ENCODE measurements at regions not wholly inside any gene's neighbourhood (a gene's known extent, or its start where the extent isn't known, plus 50 kb on each side); places are given as distances from the start of the nearest gene placed in this dataset.

DNA sequence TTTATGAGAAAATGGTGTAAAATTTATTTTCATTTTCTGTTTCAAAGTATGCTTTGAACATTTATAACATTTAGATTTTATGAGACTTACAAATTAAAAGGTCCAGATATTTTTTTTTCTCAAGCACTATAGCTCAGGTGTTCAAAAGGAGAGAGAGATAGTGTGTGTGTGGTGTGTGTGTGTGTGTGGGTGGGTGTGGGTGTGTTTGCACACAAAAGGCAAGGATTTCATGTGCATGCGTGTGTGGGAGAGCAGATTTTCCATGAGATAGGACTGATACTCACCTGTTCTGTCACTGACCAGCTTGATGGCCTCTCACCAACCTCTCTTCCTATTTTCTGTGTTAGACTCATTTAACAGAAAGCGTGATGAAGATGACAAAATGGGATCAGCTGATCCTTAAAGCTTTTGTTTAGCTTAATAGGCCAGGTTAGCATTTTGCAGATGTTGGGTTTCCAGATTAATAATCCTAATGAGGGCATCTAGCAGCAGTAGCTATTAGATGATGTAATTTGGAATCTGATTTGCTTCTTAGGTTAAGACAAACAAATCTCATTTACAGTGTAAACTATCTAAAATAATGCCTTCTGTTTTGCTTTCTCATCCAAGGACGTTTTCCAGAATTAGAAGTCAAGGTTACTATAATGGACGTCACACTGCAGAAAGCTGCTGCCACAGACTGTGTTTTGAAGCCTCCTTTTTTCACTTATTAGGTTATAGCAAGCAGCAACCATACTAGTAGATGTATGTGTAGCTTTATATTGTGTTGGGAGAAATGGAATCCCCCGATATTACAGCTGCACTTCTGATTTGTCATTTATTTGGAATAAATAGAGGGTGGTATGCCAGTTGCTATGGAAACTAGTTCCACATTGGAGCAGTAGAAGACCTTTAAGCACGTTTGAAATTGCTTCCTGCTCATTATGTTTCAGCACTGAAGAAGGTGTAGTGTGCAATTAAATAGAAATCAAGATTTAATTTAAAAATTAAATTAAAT, 355.6 kb downstream of the TAF11L14 start:
- H3K36me3 ChIP-seq = no peaks in the 10 kb centered on the region
- TF ChIP-seq, protein P1, sequence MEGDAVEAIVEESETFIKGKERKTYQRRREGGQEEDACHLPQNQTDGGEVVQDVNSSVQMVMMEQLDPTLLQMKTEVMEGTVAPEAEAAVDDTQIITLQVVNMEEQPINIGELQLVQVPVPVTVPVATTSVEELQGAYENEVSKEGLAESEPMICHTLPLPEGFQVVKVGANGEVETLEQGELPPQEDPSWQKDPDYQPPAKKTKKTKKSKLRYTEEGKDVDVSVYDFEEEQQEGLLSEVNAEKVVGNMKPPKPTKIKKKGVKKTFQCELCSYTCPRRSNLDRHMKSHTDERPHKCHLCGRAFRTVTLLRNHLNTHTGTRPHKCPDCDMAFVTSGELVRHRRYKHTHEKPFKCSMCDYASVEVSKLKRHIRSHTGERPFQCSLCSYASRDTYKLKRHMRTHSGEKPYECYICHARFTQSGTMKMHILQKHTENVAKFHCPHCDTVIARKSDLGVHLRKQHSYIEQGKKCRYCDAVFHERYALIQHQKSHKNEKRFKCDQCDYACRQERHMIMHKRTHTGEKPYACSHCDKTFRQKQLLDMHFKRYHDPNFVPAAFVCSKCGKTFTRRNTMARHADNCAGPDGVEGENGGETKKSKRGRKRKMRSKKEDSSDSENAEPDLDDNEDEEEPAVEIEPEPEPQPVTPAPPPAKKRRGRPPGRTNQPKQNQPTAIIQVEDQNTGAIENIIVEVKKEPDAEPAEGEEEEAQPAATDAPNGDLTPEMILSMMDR (IDR thresholded peaks at IDR 0.05; ENCODE audit: low read depth, low read length) = no peak
- DNase-seq (ENCODE audit: low read depth in 1 of 2, low spot score in 1 of 2) = no peak
- peaks cover 33% of the 10 kb centered on the region for H3K27me3 ChIP-seq
- no peaks in the 10 kb centered on the region for H3K4me1 ChIP-seq (ENCODE audit: low read depth)
- no peaks in the 10 kb centered on the region for H3K9me3 ChIP-seq (ENCODE audit: low read depth)
- H3K27ac ChIP-seq = no peak overlapping the region
- H3K4me3 ChIP-seq = no peak overlapping the region

- TF ChIP-seq, protein P1 (IDR thresholded peaks at IDR 0.05; ENCODE audit: low read depth, low read length) = no peak
- Histone ChIP-seq H3K4me1 (ENCODE audit: low read depth) (no peaks in the 10 kb centered on the region), H3K36me3 (no peaks in the 10 kb centered on the region), H3K27ac (no peak overlapping the region), H3K27me3 (peaks cover 14% of the 10 kb centered on the region), H3K9me3 (ENCODE audit: low read depth) (no peaks in the 10 kb centered on the region), H3K4me3 (no peak overlapping the region)
- DNase-seq (ENCODE audit: low read depth in 1 of 2, low spot score in 1 of 2) = peak in 1 of 2 donors; percentile 4
Observed at GRCh38 chr5:17991775-17992174, 357.5 kb downstream of the TAF11L14 start.

- Histone ChIP-seq H3K27me3 (peaks cover 9% of the 10 kb centered on the region), H3K27ac (no peak overlapping the region), H3K36me3 (no peaks in the 10 kb centered on the region), H3K9me3 (ENCODE audit: low read depth) (no peaks in the 10 kb centered on the region), H3K4me1 (ENCODE audit: low read depth) (no peaks in the 10 kb centered on the region), H3K4me3 (no peak overlapping the region)
- TF ChIP-seq, protein P1 (IDR thresholded peaks at IDR 0.05; ENCODE audit: low read depth, low read length) = no peak
- DNase-seq (ENCODE audit: low read depth in 1 of 2, low spot score in 1 of 2) = no peak
Observed at GRCh38 chr5:17992291-17992690, 358.0 kb downstream of the TAF11L14 start.

- Histone ChIP-seq H3K27me3 (no peaks in the 10 kb centered on the region), H3K27ac (no peak overlapping the region), H3K36me3 (no peaks in the 10 kb centered on the region), H3K4me3 (no peak overlapping the region), H3K9me3 (ENCODE audit: low read depth) (no peaks in the 10 kb centered on the region), H3K4me1 (ENCODE audit: low read depth) (no peaks in the 10 kb centered on the region)
- TF ChIP-seq, protein P1 (IDR thresholded peaks at IDR 0.05; ENCODE audit: low read depth, low read length) = no peak
- DNase-seq (ENCODE audit: low read depth in 1 of 2, low spot score in 1 of 2) = no peak
Observed at GRCh38 chr5:17995997-17996396, 361.7 kb downstream of the TAF11L14 start.

DNA sequence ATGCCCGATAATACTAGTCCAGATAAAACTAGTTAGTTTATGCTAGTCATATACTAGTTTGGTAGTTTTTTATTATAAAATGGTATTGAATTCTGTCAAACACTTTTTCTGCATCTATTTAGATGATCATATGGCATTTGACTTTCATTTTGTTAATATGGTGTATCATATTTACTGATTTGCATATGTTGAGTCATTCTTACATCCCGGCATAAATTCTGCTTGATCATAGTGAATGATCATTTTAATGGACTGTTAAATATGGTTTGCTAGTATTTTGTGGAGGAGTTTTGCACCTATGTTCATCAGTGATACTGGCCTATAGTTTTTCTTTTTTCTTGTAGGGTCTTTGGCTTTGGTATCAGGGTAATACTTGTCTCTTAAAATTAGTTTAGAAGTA, 365.6 kb downstream of the TAF11L14 start:
- no peaks in the 10 kb centered on the region for H3K36me3 ChIP-seq
- no peaks in the 10 kb centered on the region for H3K4me1 ChIP-seq (ENCODE audit: low read depth)
- no peaks in the 10 kb centered on the region for H3K27me3 ChIP-seq
- no peak overlapping the region for H3K4me3 ChIP-seq
- H3K9me3 ChIP-seq (ENCODE audit: low read depth) = no peaks in the 10 kb centered on the region
- DNase-seq (ENCODE audit: low read depth in 1 of 2, low spot score in 1 of 2) = no peak
- no peak overlapping the region for H3K27ac ChIP-seq
- TF ChIP-seq, protein P1 (IDR thresholded peaks at IDR 0.05; ENCODE audit: low read depth, low read length) = no peak

Data from cardiac muscle cell (in vitro differentiated cells and primary cell).